GM12872 (cell line): ENCODE measurements at regions not wholly inside any gene's neighbourhood (a gene's known extent, or its start where the extent isn't known, plus 50 kb on each side); places are given as distances from the start of the nearest gene placed in this dataset.

ENCODE experiments used
- CTCF ChIP-seq: IDR thresholded peaks from 3 replicates; pipeline ENCODE4 v1.5.1; 2011; ENCODE audit warnings: low read depth, mild to moderate bottlenecking, low read length, moderate library complexity; ENCODE audit not compliant: insufficient read depth

DNA sequence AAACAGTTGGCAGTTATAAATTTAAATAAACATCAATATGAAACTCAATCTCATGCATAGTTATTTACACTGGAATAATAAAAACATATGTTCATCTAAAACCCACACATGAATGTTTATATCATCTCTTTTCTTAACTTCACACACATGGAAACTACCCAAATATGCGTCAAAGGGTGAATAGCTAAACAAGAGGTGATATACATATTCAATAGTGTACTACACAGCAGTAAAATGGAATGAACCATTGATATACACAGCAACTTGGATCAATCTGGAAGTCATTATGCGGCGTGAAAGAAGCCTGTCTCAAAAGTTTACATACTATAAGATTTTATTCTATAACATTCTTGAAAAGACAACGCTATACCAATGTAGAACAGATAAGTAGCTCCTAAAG, 282.5 kb upstream of the POM121L12 start:
- TF ChIP-seq CTCF: no peak

DNA sequence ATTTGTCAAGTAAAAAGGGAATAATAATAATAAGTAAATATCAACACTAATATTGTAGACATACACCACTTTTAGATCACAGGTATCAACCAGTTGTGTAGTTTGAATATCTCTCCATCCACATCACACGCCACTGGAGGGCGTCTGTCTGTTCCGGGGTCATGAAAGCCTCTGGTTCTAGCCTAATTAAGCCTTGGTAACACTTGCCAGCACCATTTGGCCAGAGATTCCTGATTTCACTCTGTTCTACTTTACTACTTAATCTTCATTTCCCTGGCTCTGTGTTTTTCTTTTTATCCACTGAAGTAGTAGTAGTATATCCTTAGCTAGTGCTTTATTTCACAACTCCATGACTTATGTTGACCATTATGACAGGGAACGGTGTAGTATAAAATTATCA, 285.6 kb upstream of the POM121L12 start:
- no peak for TF ChIP-seq CTCF

DNA sequence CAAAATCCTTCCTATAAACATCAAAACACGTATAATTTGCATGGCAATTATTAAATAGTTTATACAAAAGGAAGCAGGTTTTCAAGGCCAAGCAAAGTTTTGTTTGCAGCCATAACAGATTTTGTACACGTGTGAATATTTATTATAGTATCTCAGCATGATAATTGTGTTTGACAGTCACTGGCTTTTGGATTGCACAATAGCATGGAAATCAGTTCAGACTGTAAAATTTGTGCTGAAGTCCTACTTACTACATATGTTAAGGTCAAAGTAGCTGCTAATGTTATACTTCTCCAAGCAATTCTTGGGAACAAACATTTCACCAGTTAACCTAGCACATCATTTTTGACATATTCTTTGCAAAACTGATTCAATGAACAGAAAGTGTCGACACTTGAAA, 287.6 kb upstream of the POM121L12 start:
- no peak for TF ChIP-seq CTCF

DNA sequence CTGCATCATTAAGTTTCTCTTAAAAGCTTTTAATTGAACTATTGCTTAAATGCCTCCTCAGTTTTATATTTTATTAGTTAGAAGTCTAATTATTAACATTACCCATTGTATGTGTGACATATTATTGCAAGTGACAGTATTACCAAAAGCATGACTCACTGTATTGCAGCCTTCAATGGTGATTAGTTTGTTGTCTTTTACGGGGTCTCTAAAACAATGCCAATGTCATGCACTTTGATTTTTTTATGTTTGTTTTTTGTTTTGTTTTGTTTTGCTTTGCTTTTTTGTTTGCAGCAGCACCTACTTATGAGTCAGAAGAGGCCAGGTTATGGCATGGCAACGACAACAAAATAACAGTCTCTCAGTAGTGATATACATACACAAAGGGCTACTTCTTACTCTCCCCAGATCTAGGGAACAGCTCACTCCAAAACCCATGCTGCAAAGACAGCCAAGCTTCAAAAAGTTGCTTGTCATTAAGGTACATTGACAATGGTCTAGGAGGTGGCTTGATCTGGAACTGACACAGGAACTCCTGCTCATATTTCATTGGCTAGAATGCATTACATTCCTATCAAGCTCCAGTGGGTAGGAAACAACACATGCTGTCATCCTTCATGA, 293.7 kb upstream of the POM121L12 start:
- TF ChIP-seq CTCF: no peak

DNA sequence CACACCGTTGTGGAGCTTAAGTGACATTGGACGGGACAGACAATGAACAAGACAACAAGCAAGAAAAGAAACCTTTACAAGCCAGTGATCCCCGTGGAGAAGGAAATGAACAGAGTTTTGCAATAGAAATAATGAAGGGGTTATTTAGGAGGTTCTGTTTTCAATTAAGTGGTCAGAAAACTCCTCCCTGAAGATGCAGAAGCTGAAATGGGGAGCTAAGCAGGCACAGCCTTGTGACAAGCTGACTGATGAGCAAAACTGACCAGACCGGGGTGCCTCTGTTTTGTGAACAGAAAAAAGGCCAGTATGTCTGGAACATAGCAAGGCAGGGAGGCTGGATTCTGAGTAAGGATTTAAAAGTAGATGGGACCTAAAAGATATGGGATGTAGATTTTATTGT, 299.8 kb upstream of the POM121L12 start:
- no peak for TF ChIP-seq CTCF

DNA sequence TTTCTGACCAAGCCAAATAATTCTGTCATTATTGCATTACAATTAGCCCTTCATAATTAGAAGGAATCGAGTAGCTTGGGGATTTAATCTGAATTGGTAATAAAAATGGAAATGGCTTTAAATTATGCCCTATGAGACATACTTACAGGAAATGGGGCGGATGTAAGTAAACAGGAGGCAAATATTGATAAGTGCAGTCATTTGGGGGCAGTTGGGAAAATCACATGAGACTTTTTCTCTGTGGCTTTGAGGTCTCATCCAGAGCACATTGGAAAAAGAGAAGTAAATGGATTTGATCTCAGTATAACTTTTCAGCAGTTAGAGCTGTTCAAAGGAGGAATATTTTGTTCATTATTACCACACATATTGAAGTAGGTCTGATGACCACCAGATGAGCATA, 307.8 kb upstream of the POM121L12 start:
- TF ChIP-seq CTCF: no peak

DNA sequence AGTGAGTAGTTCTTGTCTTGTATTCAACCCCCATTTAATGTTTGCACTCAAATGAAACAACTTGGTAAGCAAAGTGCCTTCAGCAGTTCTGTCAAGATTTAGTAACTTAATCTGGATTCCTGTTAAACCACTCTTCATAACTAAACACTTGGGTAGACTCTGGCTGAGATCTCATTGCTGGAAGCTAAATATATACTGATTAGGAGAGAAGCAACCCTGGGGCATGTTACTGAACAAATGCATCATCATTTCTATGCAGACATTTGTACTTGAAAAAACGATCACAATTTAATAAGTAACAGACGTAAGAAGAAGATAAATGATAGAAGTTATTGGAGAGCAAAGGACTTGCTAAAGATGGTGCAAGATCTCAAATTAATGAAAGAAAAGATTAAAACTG, 308.4 kb upstream of the POM121L12 start:
- no peak for TF ChIP-seq CTCF
